Fibroblast of lung (primary cell): ENCODE measurements at regions not wholly inside any gene's neighbourhood (a gene's known extent, or its start where the extent isn't known, plus 50 kb on each side); places are given as distances from the start of the nearest gene placed in this dataset.

Experiments used
- DNase-seq, 2 donors: peaks; one replicate each; pipeline versions ENCODE4 v3.0.0 to v3.0.0-alpha.2; 2010; ENCODE audit warnings: low read depth in 2 of 2
- H2AFZ ChIP-seq: 2 replicates; pipeline ENCODE4 v1.5.1; 2012; ENCODE audit warnings: low read length, control low read depth, inconsistent platforms
- H3K27ac ChIP-seq: 2 replicates; pipeline ENCODE4 v1.5.1; 2011; ENCODE audit warnings: low read length, control low read depth; ENCODE audit not compliant: insufficient read depth
- H3K27me3 ChIP-seq: 2 replicates; pipeline ENCODE4 v1.5.1; 2011; ENCODE audit warnings: mild to moderate bottlenecking, low read length; ENCODE audit not compliant: control insufficient read depth, insufficient read depth
- H3K36me3 ChIP-seq: 2 replicates; pipeline ENCODE4 v1.5.1; 2011; ENCODE audit warnings: low read length; ENCODE audit not compliant: control insufficient read depth, insufficient read depth
- H3K4me1 ChIP-seq: 2 replicates; pipeline ENCODE4 v1.5.1; 2011; ENCODE audit warnings: low read length; ENCODE audit not compliant: control insufficient read depth, insufficient read depth; ENCODE audit errors: extremely low read depth
- H3K4me2 ChIP-seq: 2 replicates; pipeline ENCODE4 v1.5.1; 2011; ENCODE audit warnings: low read length, control low read depth; ENCODE audit not compliant: insufficient read depth; ENCODE audit errors: extremely low read depth
- H3K4me3 ChIP-seq, 4 experiments: fragments of 200-600 bp in 1 of 4; sonication (generic) in 1 of 4; replicated peaks in 1 of 4; 2 replicates each; pipeline ENCODE4 v1.5.1; 2011 to 2016; ENCODE audit warnings: low read length in 4 of 4, low read depth in 3 of 4, mild to moderate bottlenecking in 3 of 4, control low read depth in 2 of 4, inconsistent platforms in 1 of 4, mixed read lengths in 1 of 4; ENCODE audit not compliant: insufficient read depth in 1 of 4; ENCODE audit errors: control extremely low read depth in 1 of 4
- H3K79me2 ChIP-seq: 2 replicates; pipeline ENCODE4 v1.5.1; 2012; ENCODE audit warnings: mild to moderate bottlenecking, low read length, inconsistent platforms; ENCODE audit not compliant: control insufficient read depth, insufficient read depth
- H3K9ac ChIP-seq: 2 replicates; pipeline ENCODE4 v1.5.1; 2011; ENCODE audit warnings: mild to moderate bottlenecking, low read length, control low read depth; ENCODE audit not compliant: insufficient read depth
- H3K9me3 ChIP-seq: 2 replicates; pipeline ENCODE4 v1.5.1; 2012; ENCODE audit warnings: low read depth, low read length; ENCODE audit not compliant: control insufficient read depth, insufficient read depth
- H4K20me1 ChIP-seq: 2 replicates; pipeline ENCODE4 v1.5.1; 2011; ENCODE audit warnings: low read length; ENCODE audit not compliant: control insufficient read depth, insufficient read depth; ENCODE audit errors: extremely low read depth
- EZH2 ChIP-seq: IDR thresholded peaks from 2 replicates; pipeline ENCODE4 v1.5.1; 2012; ENCODE audit warnings: low read length, control low read depth, mild to moderate bottlenecking; ENCODE audit errors: missing control alignments
- TF ChIP-seq, protein P1 (sequence below), 2 donors: IDR thresholded peaks in 1 of 2; conservative IDR thresholded peaks in 1 of 2; 1 replicate in 1 of 2; 2 replicates in 1 of 2; pipeline ENCODE4 v1.5.1; 2011 to 2012; ENCODE audit warnings: low read length in 2 of 2, control low read depth in 1 of 2, inconsistent platforms in 1 of 2, low read depth in 1 of 2, mild to moderate bottlenecking in 1 of 2

DNA sequence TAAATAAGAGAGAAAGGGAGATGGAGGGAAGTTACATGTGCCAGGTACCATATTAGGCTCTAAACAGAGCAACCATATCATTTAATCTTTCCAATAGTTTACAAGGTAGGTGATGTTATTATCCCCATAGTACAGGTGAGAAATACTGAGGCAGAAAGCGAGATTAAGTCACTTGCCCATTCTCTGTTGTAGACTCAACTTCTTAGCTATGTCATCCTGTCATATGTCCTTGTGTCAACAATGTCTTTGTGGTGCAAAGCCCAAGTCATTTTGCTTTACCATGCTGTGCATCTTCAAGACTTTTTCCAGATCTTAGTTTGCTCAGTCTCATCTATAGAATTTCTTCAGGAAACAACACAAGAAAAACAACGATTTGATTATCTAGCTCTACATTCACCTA lies 205.0 kb upstream of the E2F8 start:
- Histone ChIP-seq H3K4me2 (no peak overlapping the region), H3K4me3 (no peak overlapping the region), H3K79me2 (no peaks in the 10 kb centered on the region), H3K36me3 (no peaks in the 10 kb centered on the region), H3K9me3 (no peaks in the 10 kb centered on the region), H3K4me1 (peaks cover 19% of the 10 kb centered on the region), H2AFZ (no peak overlapping the region), H3K27me3 (no peaks in the 10 kb centered on the region), H3K27ac (no peak overlapping the region), H3K9ac (no peak overlapping the region), H4K20me1 (no peaks in the 10 kb centered on the region)
- TF ChIP-seq, protein P1, sequence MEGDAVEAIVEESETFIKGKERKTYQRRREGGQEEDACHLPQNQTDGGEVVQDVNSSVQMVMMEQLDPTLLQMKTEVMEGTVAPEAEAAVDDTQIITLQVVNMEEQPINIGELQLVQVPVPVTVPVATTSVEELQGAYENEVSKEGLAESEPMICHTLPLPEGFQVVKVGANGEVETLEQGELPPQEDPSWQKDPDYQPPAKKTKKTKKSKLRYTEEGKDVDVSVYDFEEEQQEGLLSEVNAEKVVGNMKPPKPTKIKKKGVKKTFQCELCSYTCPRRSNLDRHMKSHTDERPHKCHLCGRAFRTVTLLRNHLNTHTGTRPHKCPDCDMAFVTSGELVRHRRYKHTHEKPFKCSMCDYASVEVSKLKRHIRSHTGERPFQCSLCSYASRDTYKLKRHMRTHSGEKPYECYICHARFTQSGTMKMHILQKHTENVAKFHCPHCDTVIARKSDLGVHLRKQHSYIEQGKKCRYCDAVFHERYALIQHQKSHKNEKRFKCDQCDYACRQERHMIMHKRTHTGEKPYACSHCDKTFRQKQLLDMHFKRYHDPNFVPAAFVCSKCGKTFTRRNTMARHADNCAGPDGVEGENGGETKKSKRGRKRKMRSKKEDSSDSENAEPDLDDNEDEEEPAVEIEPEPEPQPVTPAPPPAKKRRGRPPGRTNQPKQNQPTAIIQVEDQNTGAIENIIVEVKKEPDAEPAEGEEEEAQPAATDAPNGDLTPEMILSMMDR (conservative IDR thresholded peaks at IDR 0.05 in 1 of 2, IDR thresholded peaks at IDR 0.05 in 1 of 2; ENCODE audit: low read depth in 1 of 2, low read length in 2 of 2), result no peak
- TF ChIP-seq EZH2, result no peak
- DNase-seq, result no peak

DNA sequence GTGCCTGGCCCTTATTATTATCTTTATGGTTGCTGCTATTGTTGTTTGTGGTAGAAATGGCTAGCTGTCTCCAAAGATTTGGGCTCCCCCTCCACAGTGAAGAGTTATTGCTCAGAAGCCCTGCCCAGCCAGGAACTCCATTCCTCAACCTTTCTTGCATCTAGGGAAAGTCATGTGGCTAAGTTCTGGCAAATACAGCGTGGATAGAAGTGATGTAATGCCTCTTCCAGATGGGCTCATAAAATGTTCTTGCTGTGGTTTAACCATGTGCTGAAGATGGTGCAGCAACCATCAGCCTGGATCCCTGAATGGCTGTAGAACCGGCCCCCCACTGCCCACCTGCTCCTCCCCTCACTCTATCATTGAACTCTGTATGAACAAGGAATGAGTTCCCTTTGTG lies 203.5 kb upstream of the E2F8 start:
- Histone ChIP-seq H2AFZ (no peak overlapping the region), H3K4me3 (no peak overlapping the region), H3K4me1 (peaks cover 19% of the 10 kb centered on the region), H3K9ac (no peak overlapping the region), H3K9me3 (no peaks in the 10 kb centered on the region), H3K27ac (no peak overlapping the region), H3K79me2 (no peaks in the 10 kb centered on the region), H4K20me1 (no peaks in the 10 kb centered on the region), H3K4me2 (no peak overlapping the region), H3K36me3 (no peaks in the 10 kb centered on the region), H3K27me3 (no peaks in the 10 kb centered on the region)
- TF ChIP-seq, protein P1 (conservative IDR thresholded peaks at IDR 0.05 in 1 of 2, IDR thresholded peaks at IDR 0.05 in 1 of 2; ENCODE audit: low read depth in 1 of 2, low read length in 2 of 2), result no peak
- TF ChIP-seq EZH2, result no peak
- DNase-seq, result peak; percentile 23 to 72

DNA sequence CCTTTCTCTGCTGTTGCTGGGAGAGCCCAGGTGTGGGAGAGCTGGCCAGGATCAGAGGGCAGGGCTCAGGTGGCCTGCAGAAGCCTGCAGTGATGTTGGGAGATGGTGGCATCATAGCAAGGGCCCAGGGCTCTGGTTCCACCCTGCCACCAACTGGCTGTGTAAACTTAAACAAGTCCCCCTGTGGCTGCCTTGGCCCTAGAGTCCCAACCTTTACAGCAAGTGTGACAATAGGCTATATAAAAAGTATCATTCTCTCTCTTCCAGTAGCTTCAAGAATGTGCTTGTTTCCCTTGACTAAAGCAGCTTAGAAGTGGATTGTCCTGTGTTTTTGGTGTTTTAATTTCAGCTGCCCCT lies 201.8 kb upstream of the E2F8 start:
- TF ChIP-seq EZH2, result no peak
- TF ChIP-seq, protein P1 (conservative IDR thresholded peaks at IDR 0.05 in 1 of 2, IDR thresholded peaks at IDR 0.05 in 1 of 2; ENCODE audit: low read depth in 1 of 2, low read length in 2 of 2), result no peak
- no peaks in the 10 kb centered on the region for H3K9me3 ChIP-seq
- H3K36me3 ChIP-seq, result no peaks in the 10 kb centered on the region
- peaks cover 24% of the 10 kb centered on the region for H3K4me1 ChIP-seq
- DNase-seq, result no peak
- H3K27ac ChIP-seq, result no peak overlapping the region
- H3K9ac ChIP-seq, result no peak overlapping the region
- no peak overlapping the region for H3K4me3 ChIP-seq
- no peaks in the 10 kb centered on the region for H3K27me3 ChIP-seq
- no peak overlapping the region for H2AFZ ChIP-seq
- no peak overlapping the region for H3K4me2 ChIP-seq
- H4K20me1 ChIP-seq, result no peaks in the 10 kb centered on the region
- no peaks in the 10 kb centered on the region for H3K79me2 ChIP-seq
